Glomerular visceral epithelial cell (primary cell): ENCODE measurements at regions not wholly inside any gene's neighbourhood (a gene's known extent, or its start where the extent isn't known, plus 50 kb on each side); places are given as distances from the start of the nearest gene placed in this dataset.
"Not testable (repeated sequence)": the region's sequence is repeated elsewhere in the genome, so short reads cannot be mapped to it uniquely, and the experiment has no call there.

Experiments
- DNase-seq: peaks from one replicate; pipeline ENCODE4 v3.0.0-alpha.2; 2016; ENCODE audit errors: extremely low spot score

GRCh38 chr20:40890635-40891034 lies 138.0 kb upstream of the TOP1 start:
- no peak for DNase-seq

DNA sequence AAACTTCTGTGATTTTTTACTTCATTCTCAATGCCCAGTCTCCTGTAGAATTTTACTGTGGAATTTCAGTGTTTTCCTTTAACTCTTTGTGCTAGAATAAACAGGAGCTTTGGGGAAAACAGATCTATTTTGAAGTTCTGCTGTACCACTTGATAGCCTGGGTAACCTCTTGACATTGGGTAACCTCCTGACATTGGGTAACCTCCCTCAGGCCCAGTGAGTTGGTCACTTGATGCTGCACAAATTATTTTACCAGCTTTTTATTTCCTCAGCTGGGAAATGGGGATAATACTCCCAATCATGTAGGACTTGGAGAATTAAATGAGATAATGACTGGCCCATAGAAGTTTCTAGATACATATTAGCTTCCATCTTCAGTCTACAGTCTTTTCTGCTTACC lies 137.3 kb upstream of the TOP1 start:
- DNase-seq = no peak

- DNase-seq = no peak
Observed at GRCh38 chr20:40892642-40893041, 136.0 kb upstream of the TOP1 start.

DNA sequence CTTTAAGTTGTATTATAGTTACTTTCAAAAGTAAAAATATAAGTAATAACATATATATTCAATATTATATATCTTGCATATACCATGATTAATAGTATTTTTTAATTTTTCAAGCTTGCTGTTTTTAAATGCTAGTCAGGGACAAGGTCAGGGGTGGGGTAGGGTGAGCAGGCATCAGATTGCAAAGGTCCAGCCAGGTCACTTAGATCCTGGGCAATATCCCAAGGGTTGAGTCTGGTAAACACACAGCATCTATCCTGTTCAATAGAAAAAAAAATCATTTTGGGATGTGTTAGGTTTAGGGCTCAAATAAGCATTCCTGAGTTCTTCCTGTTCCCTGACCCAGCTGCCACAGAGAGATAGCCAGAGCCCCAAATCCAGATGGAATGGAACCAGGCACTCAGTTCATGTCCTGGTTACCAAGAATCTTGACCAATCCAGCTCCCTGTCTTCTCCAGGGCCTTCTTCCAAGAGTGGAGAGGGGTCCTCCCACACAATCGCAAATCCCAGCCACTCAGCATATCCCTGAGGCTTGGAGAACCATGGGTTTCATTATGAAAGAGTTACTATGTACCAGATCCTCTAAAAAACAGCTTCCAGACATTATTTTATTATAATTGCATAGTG lies 134.9 kb upstream of the TOP1 start:
- no peak for DNase-seq

GRCh38 chr20:40894237-40894630 lies 134.4 kb upstream of the TOP1 start:
- no peak for DNase-seq

GRCh38 chr20:40895182-40895581 lies 133.4 kb upstream of the TOP1 start:
- DNase-seq = no peak

DNA sequence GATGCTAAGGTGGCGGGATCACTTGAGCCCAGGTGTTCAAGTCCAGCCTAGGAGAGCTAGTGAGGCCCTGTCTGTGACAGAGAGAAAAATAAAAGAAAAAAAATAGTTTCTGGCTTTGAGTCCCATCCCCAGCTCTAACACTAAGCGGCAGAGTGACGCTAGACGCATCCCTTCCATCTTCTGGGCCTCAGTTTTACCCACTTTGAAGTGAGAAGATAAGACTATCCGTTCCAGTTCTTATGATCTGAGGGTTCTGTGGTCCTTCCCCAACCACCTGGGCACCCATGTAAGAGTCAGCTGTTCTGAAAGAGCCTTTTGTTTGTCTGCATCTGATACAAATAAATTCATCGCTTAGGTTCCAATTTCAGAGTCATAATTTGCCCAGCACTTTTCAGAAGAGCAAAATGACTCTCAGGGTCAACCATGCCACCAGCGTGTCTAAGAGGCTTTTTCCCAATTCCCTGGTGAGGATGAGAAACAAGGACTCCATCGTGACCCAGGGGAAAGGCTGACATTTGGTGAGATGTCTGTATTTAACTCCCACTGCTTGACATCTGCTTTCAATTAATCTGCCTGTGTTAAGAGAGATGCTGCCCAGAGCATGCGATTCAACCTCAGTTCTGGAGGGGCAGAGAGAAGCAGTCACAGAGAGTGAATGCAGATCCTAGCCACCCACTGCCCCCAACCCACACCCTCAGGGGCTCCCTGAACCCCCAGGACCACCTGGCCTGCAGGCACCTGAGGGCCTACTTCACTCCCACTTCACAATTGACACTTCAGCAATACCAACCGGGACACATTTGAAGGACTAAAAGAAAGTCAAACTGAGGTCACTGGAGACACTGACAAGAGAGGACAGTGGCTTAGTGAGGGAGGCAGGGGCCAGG lies 131.6 kb upstream of the TOP1 start:
- DNase-seq = no peak

DNA sequence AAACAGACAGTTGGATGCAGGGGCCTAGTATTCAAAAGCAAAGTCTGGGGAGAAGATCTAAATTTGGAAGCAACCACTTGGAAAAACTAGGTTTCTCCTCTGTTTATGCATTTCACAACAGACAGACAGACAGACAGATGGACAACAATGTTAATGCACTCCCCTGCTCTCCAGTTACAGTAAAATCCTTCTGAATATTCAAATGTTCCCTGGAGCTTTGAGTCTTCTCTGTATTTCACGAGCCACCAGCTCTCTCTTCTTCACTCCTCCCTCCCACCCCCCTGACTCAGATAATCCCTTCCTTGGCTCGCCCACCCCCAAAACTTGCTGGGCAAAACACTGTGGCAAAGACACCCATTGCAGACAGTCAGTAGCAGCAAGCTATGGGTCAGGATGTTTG lies 129.3 kb upstream of the TOP1 start:
- no peak for DNase-seq

DNA sequence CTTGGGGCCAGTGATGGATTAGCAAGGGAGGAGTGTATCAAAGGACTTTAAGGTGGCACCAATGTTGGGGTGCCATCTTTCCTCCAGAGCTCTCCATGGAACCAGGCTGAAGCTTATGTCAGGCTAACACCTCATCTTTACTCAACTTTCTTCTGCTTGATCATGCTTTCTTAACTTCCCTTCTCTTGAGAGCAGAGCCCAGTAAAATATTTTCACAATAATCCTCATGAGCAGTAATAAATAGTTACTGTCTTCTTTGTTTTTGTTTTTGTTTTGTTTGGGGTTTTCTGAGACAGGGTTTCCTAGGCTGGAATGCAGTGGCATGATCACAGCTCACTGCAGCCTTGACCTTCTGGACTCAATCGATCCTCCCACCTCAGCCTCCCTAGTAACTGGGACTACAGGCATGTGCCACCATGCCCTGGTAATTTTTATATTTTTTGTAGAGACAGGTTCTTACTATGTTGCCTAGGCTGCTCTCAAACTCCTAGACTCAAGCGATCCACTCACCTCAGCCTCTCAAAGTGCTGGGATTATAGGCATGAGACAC lies 127.9 kb upstream of the TOP1 start:
- no peak for DNase-seq

- no peak for DNase-seq
Observed at GRCh38 chr20:40902661-40903060, 126.0 kb upstream of the TOP1 start.

DNA sequence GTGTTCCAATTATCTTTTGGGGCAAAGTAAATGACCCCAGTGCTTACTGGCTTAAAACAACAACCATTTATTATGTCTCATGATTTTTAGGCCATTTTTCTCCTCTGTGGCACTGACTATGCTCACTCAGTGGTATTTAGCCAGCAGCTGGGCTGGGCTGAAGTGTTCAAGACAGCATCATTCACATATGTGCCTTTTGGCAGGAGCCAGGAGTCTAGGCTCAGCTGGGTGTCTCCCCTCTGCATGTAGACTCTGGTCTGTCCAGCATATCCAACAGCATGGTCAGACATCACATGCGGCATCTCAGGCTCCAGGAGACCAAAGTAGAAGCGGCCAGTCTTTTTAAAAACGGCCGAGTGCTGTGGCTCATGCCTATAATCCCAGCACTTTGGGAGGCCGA lies 120.3 kb upstream of the TOP1 start:
- no peak for DNase-seq

- DNase-seq = not testable (repeated sequence)
Observed at GRCh38 chr20:40909489-40909888, 119.1 kb upstream of the TOP1 start.

DNA sequence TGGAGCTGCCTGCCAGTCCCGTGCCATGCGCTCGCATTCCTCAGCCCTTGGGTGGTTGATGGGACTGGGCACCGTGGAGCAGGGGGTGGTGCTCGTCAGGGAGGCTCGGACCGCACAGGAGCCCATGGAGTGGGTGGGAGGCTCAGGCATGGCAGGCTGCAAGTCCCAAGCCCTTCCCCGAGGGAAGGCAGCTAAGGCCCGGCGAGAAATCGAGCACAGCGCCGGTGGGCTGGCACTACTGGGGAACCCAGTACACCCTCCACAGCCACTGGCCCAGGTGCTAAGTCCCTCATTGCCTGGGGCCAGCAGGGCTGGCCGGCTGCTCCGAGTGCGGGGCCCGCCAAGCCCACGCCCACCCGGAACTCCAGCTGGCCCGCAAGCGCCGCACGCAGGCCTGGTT lies 118.2 kb upstream of the TOP1 start:
- DNase-seq = not testable (repeated sequence)

- not testable (repeated sequence) for DNase-seq
Observed at GRCh38 chr20:40911152-40911551, 117.5 kb upstream of the TOP1 start.

- no peak for DNase-seq
Observed at GRCh38 chr20:40913224-40914185, 115.1 kb upstream of the TOP1 start.

DNA sequence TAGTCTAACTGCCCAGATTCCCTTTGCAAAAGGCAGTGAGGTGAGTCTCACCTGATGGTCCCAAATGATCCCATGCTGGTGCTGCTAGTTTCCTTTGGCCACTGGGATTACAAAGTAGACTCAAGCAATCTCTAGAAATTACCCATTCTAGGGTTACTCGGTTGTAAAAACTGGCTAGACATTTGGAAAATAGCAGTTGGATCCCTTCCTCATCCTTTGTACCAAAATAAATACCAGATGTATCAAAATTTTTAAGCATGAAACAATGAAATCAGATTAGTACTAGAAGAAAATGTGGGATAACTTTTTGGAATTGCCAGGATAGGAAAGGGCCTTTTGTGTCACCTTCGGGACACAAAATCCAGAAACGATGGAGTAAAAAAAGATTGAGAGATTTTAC lies 112.9 kb upstream of the TOP1 start:
- DNase-seq = no peak

- DNase-seq = no peak
Observed at GRCh38 chr20:40916276-40916675, 112.3 kb upstream of the TOP1 start.

- DNase-seq = no peak
Observed at GRCh38 chr20:40920291-40920690, 108.3 kb upstream of the TOP1 start.

DNA sequence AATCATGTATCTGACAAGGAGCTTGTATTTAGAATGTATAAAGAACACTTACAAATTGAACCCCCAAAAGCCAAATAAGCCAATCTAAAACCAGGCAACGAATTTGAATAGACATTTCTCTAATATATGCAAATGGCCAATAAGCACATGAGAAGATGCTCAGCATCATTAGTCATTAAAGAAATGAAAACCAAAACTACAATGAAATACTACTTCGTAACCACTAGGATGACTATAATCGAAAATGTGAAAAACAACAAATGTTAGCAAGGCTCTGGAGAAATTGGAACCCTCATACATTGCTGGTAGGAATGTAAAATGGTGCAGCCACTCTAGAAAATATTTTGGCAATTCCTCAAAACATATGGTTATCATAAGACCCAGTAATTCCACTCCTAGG lies 105.8 kb upstream of the TOP1 start:
- DNase-seq = no peak

DNA sequence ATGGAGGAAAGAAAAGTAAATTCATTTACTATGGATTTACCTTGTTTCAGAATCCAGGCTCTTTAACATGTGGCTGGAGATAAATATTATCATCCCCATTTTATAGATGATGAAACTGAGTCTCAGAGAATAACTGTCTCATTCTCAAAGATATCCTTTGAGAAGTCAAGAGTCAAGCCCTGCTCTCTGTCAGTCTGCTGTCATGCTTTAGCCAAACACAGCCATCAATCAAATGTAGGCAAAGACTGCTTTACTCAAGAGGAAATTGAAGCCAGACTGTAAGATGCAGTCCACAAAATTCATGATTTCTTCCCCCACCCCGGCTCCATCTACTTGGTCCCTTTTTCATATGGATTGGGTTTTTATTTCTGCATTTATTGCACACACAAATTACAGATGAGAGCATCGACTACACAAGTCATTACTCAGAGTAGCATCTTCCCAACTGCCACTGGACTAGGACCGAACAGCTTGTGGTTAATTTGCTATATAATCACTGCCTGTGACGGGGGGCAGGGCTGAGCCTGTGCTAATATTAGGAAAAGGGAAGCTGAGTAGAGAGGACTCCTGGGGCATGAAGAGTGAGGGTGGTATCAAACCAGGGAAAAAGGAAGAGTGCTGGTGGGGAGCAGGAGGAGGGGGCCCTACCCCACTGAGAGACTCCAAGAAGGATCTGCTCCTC lies 102.7 kb upstream of the TOP1 start:
- DNase-seq = no peak

GRCh38 chr20:40926928-40927327 lies 101.7 kb upstream of the TOP1 start:
- DNase-seq = no peak
